H9 (cell line): ENCODE measurements at regions not wholly inside any gene's neighbourhood (a gene's known extent, or its start where the extent isn't known, plus 50 kb on each side); places are given as distances from the start of the nearest gene placed in this dataset.

Source experiments
- DNase-seq: peaks from one replicate; pipeline ENCODE4 v3.0.0-alpha.2; 2017
- H2AFZ ChIP-seq: one replicate; pipeline ENCODE4 v1.6.1; 2013; ENCODE audit warnings: mild to moderate bottlenecking, low read length, control low read depth, moderate library complexity
- H2AK5ac ChIP-seq: 2 replicates; pipeline ENCODE4 v1.6.1; 2013; ENCODE audit warnings: low read length, control low read depth, mixed read lengths; ENCODE audit not compliant: insufficient read length
- H2BK120ac ChIP-seq: one replicate; pipeline ENCODE4 v1.6.1; 2013; ENCODE audit warnings: low read depth, mild to moderate bottlenecking, low read length, control low read depth, inconsistent platforms; ENCODE audit not compliant: poor library complexity, severe bottlenecking
- H2BK12ac ChIP-seq: 2 replicates; pipeline ENCODE4 v1.6.1; 2013; ENCODE audit warnings: low read length, control low read depth, mixed read lengths, low read depth; ENCODE audit not compliant: insufficient read length
- H2BK15ac ChIP-seq: 2 replicates; pipeline ENCODE4 v1.6.1; 2013; ENCODE audit warnings: low read depth, low read length, control low read depth
- H2BK20ac ChIP-seq: one replicate; pipeline ENCODE4 v1.6.1; 2013; ENCODE audit warnings: low read depth, mild to moderate bottlenecking, low read length, control low read depth, inconsistent platforms; ENCODE audit not compliant: poor library complexity, severe bottlenecking
- H2BK5ac ChIP-seq: 2 replicates; pipeline ENCODE4 v1.6.1; 2013; ENCODE audit warnings: low read length, control low read depth, mixed read lengths; ENCODE audit not compliant: insufficient read length
- H3K14ac ChIP-seq: 2 replicates; pipeline ENCODE4 v1.6.1; 2013; ENCODE audit warnings: low read length, control low read depth; ENCODE audit not compliant: insufficient read depth
- H3K18ac ChIP-seq: 2 replicates; pipeline ENCODE4 v1.6.1; 2013; ENCODE audit warnings: low read depth, mild to moderate bottlenecking, mixed read lengths, low read length, control low read depth; ENCODE audit not compliant: insufficient read length
- H3K23ac ChIP-seq: 2 replicates; pipeline ENCODE4 v1.6.1; 2013; ENCODE audit warnings: low read length, control low read depth, mixed read lengths, low read depth; ENCODE audit not compliant: insufficient read length
- H3K23me2 ChIP-seq: 2 replicates; pipeline ENCODE4 v1.6.1; 2013; ENCODE audit warnings: low read depth, mild to moderate bottlenecking, mixed read lengths, low read length, control low read depth; ENCODE audit not compliant: insufficient read length, poor library complexity, severe bottlenecking
- H3K27ac ChIP-seq: 2 replicates; pipeline ENCODE4 v1.5.1; 2013; ENCODE audit warnings: low read length, control low read depth, mixed read lengths, low read depth; ENCODE audit not compliant: insufficient read length
- H3K27me3 ChIP-seq: 2 replicates; pipeline ENCODE4 v1.6.1; 2013; ENCODE audit warnings: low read length, control low read depth, inconsistent platforms; ENCODE audit not compliant: insufficient read depth
- H3K4ac ChIP-seq: 2 replicates; pipeline ENCODE4 v1.6.1; 2013; ENCODE audit warnings: low read depth, mild to moderate bottlenecking, control low read depth, inconsistent platforms, low read length, moderate library complexity
- H3K4me1 ChIP-seq: 2 replicates; pipeline ENCODE4 v1.6.1; 2013; ENCODE audit warnings: low read length, control low read depth, inconsistent platforms; ENCODE audit not compliant: insufficient read depth
- H3K4me2 ChIP-seq: 2 replicates; pipeline ENCODE4 v1.6.1; 2013; ENCODE audit warnings: low read length, control low read depth, mixed read lengths; ENCODE audit not compliant: insufficient read length, insufficient read depth
- H3K56ac ChIP-seq: 2 replicates; pipeline ENCODE4 v1.6.1; 2013; ENCODE audit warnings: low read depth, mild to moderate bottlenecking, mixed read lengths, low read length, control low read depth; ENCODE audit not compliant: insufficient read length
- H3K79me1 ChIP-seq: 2 replicates; pipeline ENCODE4 v1.6.1; 2013; ENCODE audit warnings: low read depth, mild to moderate bottlenecking, moderate library complexity, low read length, control low read depth, inconsistent platforms; ENCODE audit not compliant: insufficient read depth, poor library complexity, severe bottlenecking
- H3K79me2 ChIP-seq: 2 replicates; pipeline ENCODE4 v1.6.1; 2013; ENCODE audit warnings: low read length, control low read depth, inconsistent platforms; ENCODE audit not compliant: insufficient read depth
- H3K9ac ChIP-seq: 2 replicates; pipeline ENCODE4 v1.6.1; 2013; ENCODE audit warnings: low read length, control low read depth, mixed read lengths; ENCODE audit not compliant: insufficient read length; ENCODE audit errors: extremely low read depth
- H3K9me3 ChIP-seq: one replicate; pipeline ENCODE4 v1.6.1; 2013; ENCODE audit warnings: low read depth, low read length, inconsistent platforms; ENCODE audit not compliant: control insufficient read depth
- H3T11ph ChIP-seq: one replicate; pipeline ENCODE4 v1.6.1; 2013; ENCODE audit warnings: mild to moderate bottlenecking, low read length, control low read depth, inconsistent platforms
- H4K20me1 ChIP-seq: one replicate; pipeline ENCODE4 v1.6.1; 2013; ENCODE audit not compliant: control insufficient read depth, insufficient read length, insufficient read depth
- H4K5ac ChIP-seq: 2 replicates; pipeline ENCODE4 v1.6.1; 2013; ENCODE audit warnings: low read depth, mild to moderate bottlenecking, mixed read lengths, low read length, control low read depth; ENCODE audit not compliant: insufficient read length
- H4K8ac ChIP-seq: replicated peaks from 2 replicates; pipeline ENCODE4 v1.6.1; 2013; ENCODE audit warnings: low read length, control low read depth, mixed read lengths, low read depth; ENCODE audit not compliant: insufficient read length
- H4K91ac ChIP-seq: 2 replicates; pipeline ENCODE4 v1.6.1; 2013; ENCODE audit warnings: low read depth, mild to moderate bottlenecking, moderate library complexity, mixed read lengths, low read length, control low read depth; ENCODE audit not compliant: insufficient read length
- H3K27ac Mint-ChIP-seq, 3 experiments: 2 replicates in 2 of 3; 3 replicates in 1 of 3; pipeline ENCODE4 v1.8.0; 2020 to 2021; ENCODE audit warnings: mixed read lengths in 3 of 3, mild to moderate bottlenecking in 1 of 3, moderate library complexity in 1 of 3
- H3K27me3 Mint-ChIP-seq: 2 replicates; pipeline ENCODE4 v1.8.0; 2021; ENCODE audit warnings: low read depth, mild to moderate bottlenecking, moderate library complexity, mixed read lengths
- H3K36me3 Mint-ChIP-seq, 3 experiments: 2 replicates in 2 of 3; 3 replicates in 1 of 3; pipeline ENCODE4 v1.8.0; 2020 to 2021; ENCODE audit warnings: low read depth in 3 of 3, mixed read lengths in 3 of 3; ENCODE audit not compliant: insufficient read depth in 1 of 3
- H3K4me1 Mint-ChIP-seq, 2 experiments: 2 replicates each; pipeline ENCODE4 v1.8.0; 2020; ENCODE audit warnings: mixed read lengths in 2 of 2
- H3K4me3 Mint-ChIP-seq, 2 experiments: 2 replicates in 1 of 2; 3 replicates in 1 of 2; pipeline ENCODE4 v1.8.0; 2020 to 2021; ENCODE audit warnings: mild to moderate bottlenecking in 2 of 2, mixed read lengths in 2 of 2, moderate library complexity in 1 of 2
- H3K9me3 Mint-ChIP-seq, 2 experiments: 2 replicates in 1 of 2; 3 replicates in 1 of 2; pipeline ENCODE4 v1.8.0; 2020; ENCODE audit warnings: mild to moderate bottlenecking in 2 of 2, mixed read lengths in 2 of 2, moderate library complexity in 1 of 2
- CTCF ChIP-seq: fragments of 200-600 bp; sonication (generic); conservative IDR thresholded peaks from 3 replicates; pipeline ENCODE4 v1.8.0; 2021; ENCODE audit warnings: antibody characterized with exemption, mild to moderate bottlenecking
- WGBS: extraction: QIAGEN DNeasy Blood & Tissue Kit; methylation state at CpG from one replicate; pipeline ENCODE4 v1.1.7; 2013; ENCODE audit warnings: missing lambda C conversion rate, low lambda C conversion rate, mixed read lengths; ENCODE audit not compliant: insufficient read length; ENCODE audit errors: extremely low coverage; 5-methylcytosine and 5-hydroxymethylcytosine counted together

DNA sequence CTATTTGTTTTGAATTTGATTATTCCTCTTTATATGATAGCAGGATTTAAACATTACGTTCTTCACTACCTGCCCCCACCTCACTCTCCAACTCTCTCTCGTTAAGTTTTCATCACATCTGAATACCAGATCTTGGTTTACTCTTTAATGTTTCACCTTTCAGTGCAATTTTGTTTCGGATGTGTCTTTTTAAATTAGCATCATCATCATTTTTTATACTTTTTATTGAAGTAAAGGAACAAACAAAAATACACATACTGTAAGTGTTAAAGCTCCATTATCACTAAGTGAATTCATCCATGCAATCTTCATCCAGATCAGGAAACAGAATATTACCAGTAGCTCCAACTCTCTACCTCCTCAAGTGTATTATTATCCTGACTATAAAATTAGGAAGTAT is 310.6 kb downstream of the C3orf38 start:
- no peak overlapping the region for H3K9ac ChIP-seq
- H3K9me3 ChIP-seq: no peaks in the 10 kb centered on the region
- H3K18ac ChIP-seq: no peak overlapping the region
- no peak overlapping the region for H3K14ac ChIP-seq
- H3K23ac ChIP-seq: no peak overlapping the region
- H3K56ac ChIP-seq: no peak overlapping the region
- H2BK120ac ChIP-seq: no peak overlapping the region
- no peak overlapping the region for H2AFZ ChIP-seq
- DNase-seq: no peak
- no peak overlapping the region for H2BK20ac ChIP-seq
- H3K27ac Mint-ChIP-seq: no peak overlapping the region
- no peaks in the 10 kb centered on the region for H3K23me2 ChIP-seq
- H3K4me3 Mint-ChIP-seq: no peak overlapping the region
- no peak overlapping the region for H3T11ph ChIP-seq
- H2AK5ac ChIP-seq: no peak overlapping the region
- H3K4me1 ChIP-seq: no peaks in the 10 kb centered on the region
- no peak overlapping the region for H4K5ac ChIP-seq
- H3K4me1 Mint-ChIP-seq: no peaks in the 10 kb centered on the region
- no peak overlapping the region for H2BK12ac ChIP-seq
- WGBS: no CpG with 5 or more reads among the region's 3 CpGs
- no peak overlapping the region for H3K4ac ChIP-seq
- H3K79me2 ChIP-seq: no peaks in the 10 kb centered on the region
- no peak overlapping the region for H3K27ac ChIP-seq
- H2BK15ac ChIP-seq: no peak overlapping the region
- H3K27me3 Mint-ChIP-seq: no peaks in the 10 kb centered on the region; the same call in 1 of the 2 replicates
- no peak overlapping the region for H3K4me2 ChIP-seq
- no peaks in the 10 kb centered on the region for H3K79me1 ChIP-seq
- no peaks in the 10 kb centered on the region for H3K9me3 Mint-ChIP-seq
- H3K27me3 ChIP-seq: no peaks in the 10 kb centered on the region
- H4K91ac ChIP-seq: no peak overlapping the region
- no peak overlapping the region for H2BK5ac ChIP-seq
- H4K8ac ChIP-seq: no peak overlapping the region
- H3K36me3 Mint-ChIP-seq: no peaks in the 10 kb centered on the region
- H4K20me1 ChIP-seq: no peaks in the 10 kb centered on the region
- no peak for TF ChIP-seq CTCF
